IMR-90 (cell line): ENCODE measurements at regions not wholly inside any gene's neighbourhood (a gene's known extent, or its start where the extent isn't known, plus 50 kb on each side); places are given as distances from the start of the nearest gene placed in this dataset.

Source experiments
- ATAC-seq: fragments of 200-7000 bp; cut with Tn5 transposase; 2 replicates; pipeline ENCODE4 v1.9.1; 2020; ENCODE audit warnings: low read depth, mild to moderate bottlenecking, moderate library complexity
- BruUV-seq: library from RNA; stranded (reverse); fragments of 400-500 nt; replicated peaks from 2 replicates; lab custom pipeline; 2021; lab: Mats Ljungman, UMichigan
- CTCF ChIA-PET: fragments of 300-600 bp; formaldehyde crosslinking; extraction: SDS; loops from one replicate; lab custom pipeline; 2021; ENCODE audit warnings: antibody characterized with exemption; lab: Yijun Ruan, JAX
- POLR2A ChIA-PET: fragments of 300-600 bp; sonication (Branson Sonifier 250); formaldehyde crosslinking; loops from one replicate; lab custom pipeline; 2022; ENCODE audit warnings: antibody characterized with exemption; ENCODE audit not compliant: unreplicated experiment; lab: Charles Lee
- DNase-seq: peaks from one replicate; pipeline ENCODE4 v3.0.0; 2013
- H2AFZ ChIP-seq: replicated peaks from 2 replicates; pipeline ENCODE3; 2013; ENCODE audit warnings: low read length, mild to moderate bottlenecking; ENCODE audit not compliant: poor library complexity
- H2AK5ac ChIP-seq: 2 replicates; pipeline ENCODE4 v1.6.1; 2013; ENCODE audit warnings: low read depth, low read length, inconsistent platforms
- H2AK9ac ChIP-seq: replicated peaks from 2 replicates; pipeline ENCODE3; 2013; ENCODE audit warnings: mild to moderate bottlenecking, low read depth, low read length, moderate library complexity; ENCODE audit not compliant: poor library complexity
- H2BK120ac ChIP-seq: 2 replicates; pipeline ENCODE4 v1.6.1; 2013; ENCODE audit warnings: low read depth, low read length, inconsistent platforms
- H2BK15ac ChIP-seq: 3 replicates; pipeline ENCODE4 v1.6.1; 2013; ENCODE audit warnings: low read depth, low read length, inconsistent platforms
- H2BK20ac ChIP-seq: 2 replicates; pipeline ENCODE4 v1.6.1; 2013; ENCODE audit warnings: low read depth, mild to moderate bottlenecking, inconsistent platforms, low read length, moderate library complexity
- H2BK5ac ChIP-seq: 2 replicates; pipeline ENCODE4 v1.6.1; 2013; ENCODE audit warnings: mild to moderate bottlenecking, low read depth, low read length, inconsistent platforms; ENCODE audit not compliant: poor library complexity, severe bottlenecking
- H3K14ac ChIP-seq: replicated peaks from 2 replicates; pipeline ENCODE4 v1.6.1; 2013; ENCODE audit warnings: low read depth, low read length, inconsistent platforms
- H3K18ac ChIP-seq: 2 replicates; pipeline ENCODE4 v1.6.1; 2013; ENCODE audit warnings: low read depth, low read length, control low read depth
- H3K23ac ChIP-seq: 2 replicates; pipeline ENCODE4 v1.6.1; 2013; ENCODE audit warnings: low read depth, low read length, inconsistent platforms
- H3K27ac ChIP-seq: 2 replicates; pipeline ENCODE4 v1.5.1; 2013; ENCODE audit warnings: mild to moderate bottlenecking, control low read depth, low read length; ENCODE audit not compliant: insufficient read depth
- H3K27me3 ChIP-seq: 2 replicates; pipeline ENCODE4 v1.6.1; 2013; ENCODE audit warnings: low read length; ENCODE audit not compliant: control insufficient read depth, insufficient read depth
- H3K36me3 ChIP-seq: 2 replicates; pipeline ENCODE4 v1.6.1; 2013; ENCODE audit warnings: low read length, mixed read lengths; ENCODE audit not compliant: control insufficient read depth, insufficient read depth
- H3K4ac ChIP-seq: 2 replicates; pipeline ENCODE4 v1.6.1; 2013; ENCODE audit warnings: low read depth, low read length, inconsistent platforms
- H3K4me1 ChIP-seq: 2 replicates; pipeline ENCODE4 v1.6.1; 2013; ENCODE audit warnings: low read length, mixed read lengths; ENCODE audit not compliant: control insufficient read depth, insufficient read depth
- H3K4me2 ChIP-seq: 2 replicates; pipeline ENCODE4 v1.6.1; 2013; ENCODE audit warnings: low read depth, mild to moderate bottlenecking, control low read depth, low read length, moderate library complexity
- H3K4me3 ChIP-seq: 2 replicates; pipeline ENCODE4 v1.5.1; 2013; ENCODE audit warnings: low read depth, mild to moderate bottlenecking, control low read depth, low read length, moderate library complexity; ENCODE audit not compliant: insufficient read depth
- H3K56ac ChIP-seq: 2 replicates; pipeline ENCODE4 v1.6.1; 2013; ENCODE audit warnings: low read length, inconsistent platforms; ENCODE audit not compliant: insufficient read depth; ENCODE audit errors: extremely low read depth
- H3K79me1 ChIP-seq, 2 experiments: 2 replicates each; pipeline ENCODE4 v1.6.1; 2013; ENCODE audit warnings: low read length in 2 of 2, inconsistent platforms in 1 of 2, low read depth in 1 of 2
- H3K9ac ChIP-seq: 2 replicates; pipeline ENCODE4 v1.6.1; 2013; ENCODE audit warnings: low read depth, low read length, control low read depth
- H3K9me1 ChIP-seq: 2 replicates; pipeline ENCODE4 v1.6.1; 2013; ENCODE audit warnings: low read length, inconsistent platforms; ENCODE audit not compliant: insufficient read depth
- H3K9me3 ChIP-seq: 2 replicates; pipeline ENCODE4 v1.6.1; 2013; ENCODE audit warnings: low read length; ENCODE audit not compliant: control insufficient read depth, insufficient read depth
- H4K20me1 ChIP-seq: 2 replicates; pipeline ENCODE4 v1.6.1; 2013; ENCODE audit warnings: low read length, inconsistent platforms; ENCODE audit not compliant: insufficient read depth
- H4K5ac ChIP-seq: 2 replicates; pipeline ENCODE4 v1.6.1; 2013; ENCODE audit warnings: mild to moderate bottlenecking, low read depth, low read length, control low read depth
- H4K8ac ChIP-seq, 2 experiments: 2 replicates each; pipeline ENCODE4 v1.6.1; 2013; ENCODE audit warnings: low read depth in 2 of 2, low read length in 2 of 2, control low read depth in 1 of 2, inconsistent platforms in 1 of 2
- H4K91ac ChIP-seq: 2 replicates; pipeline ENCODE4 v1.6.1; 2013; ENCODE audit warnings: low read depth, low read length, inconsistent platforms; ENCODE audit not compliant: insufficient read depth
- BHLHE40 ChIP-seq: fragments of 150-350 bp; IDR thresholded peaks from 2 replicates; pipeline ENCODE4 v1.6.1; 2016; ENCODE audit warnings: mild to moderate bottlenecking, low read depth, low read length
- CHD1 ChIP-seq: IDR thresholded peaks from 2 replicates; pipeline ENCODE4 v1.6.1; 2012; ENCODE audit warnings: low read depth, low read length, improper control_type of control experiment
- MAFK ChIP-seq: IDR thresholded peaks from 2 replicates; pipeline ENCODE4 v1.6.1; 2012; ENCODE audit warnings: low read depth, low read length, improper control_type of control experiment
- NFE2L2 ChIP-seq: fragments of 150-350 bp; IDR thresholded peaks from 2 replicates; pipeline ENCODE4 v1.6.1; 2016; ENCODE audit warnings: low read depth, mild to moderate bottlenecking, low read length
- POLR2A ChIP-seq: IDR thresholded peaks from 2 replicates; pipeline ENCODE4 v1.6.1; 2012; ENCODE audit warnings: mild to moderate bottlenecking, low read depth, low read length
- RAD21 ChIP-seq: IDR thresholded peaks from 2 replicates; pipeline ENCODE4 v1.6.1; 2012; ENCODE audit warnings: low read length, improper control_type of control experiment
- RFX5 ChIP-seq: IDR thresholded peaks from 2 replicates; pipeline ENCODE4 v1.8.0; 2012; ENCODE audit warnings: low read depth, mild to moderate bottlenecking, low read length, moderate library complexity
- SMC3 ChIP-seq: fragments of 150-350 bp; IDR thresholded peaks from 2 replicates; pipeline ENCODE4 v1.6.1; 2016; ENCODE audit warnings: low read depth, mild to moderate bottlenecking, antibody characterized with exemption, low read length, moderate library complexity
- WGBS, 2 experiments: methylation state at CpG; one replicate each; pipeline versions ENCODE4 v1.1.5 to v1.1.7; 2013; ENCODE audit warnings: missing lambda C conversion rate in 2 of 2; ENCODE audit not compliant: insufficient read length in 1 of 2; ENCODE audit errors: extremely low coverage in 2 of 2; 5-methylcytosine and 5-hydroxymethylcytosine counted together
- dilution Hi-C: fragments of 300-500 bp; cut with HindIII; formaldehyde crosslinking; loops from one replicate; pipeline ENCODE4 v1.14.3; 2018; ENCODE audit warnings: low sequenced_read_pairs; ENCODE audit not compliant: unreplicated experiment
- in situ Hi-C: fragments of 300-500 bp; cut with MboI; formaldehyde crosslinking; loops from 3 replicates; pipeline ENCODE4 v1.14.3; 2019; ENCODE audit warnings: low sequenced_read_pairs, inconsistent platforms, mixed read lengths
- intact Hi-C: fragments of 100-400 bp; cut with micrococcal nuclease; formaldehyde crosslinking; loops from 2 replicates; pipeline ENCODE4 v1.10.0; 2022
- TF ChIP-seq, protein P1 (sequence below): fragments of 150-350 bp; IDR thresholded peaks from 2 replicates; pipeline ENCODE4 v1.6.1; 2017; ENCODE audit warnings: mild to moderate bottlenecking, antibody characterized with exemption, low read length, low read depth
- TF ChIP-seq, protein P2 (sequence below): conservative IDR thresholded peaks from 2 replicates; pipeline ENCODE4 v1.5.1; 2012; ENCODE audit warnings: mild to moderate bottlenecking, low read depth, low read length, improper control_type of control experiment

DNA sequence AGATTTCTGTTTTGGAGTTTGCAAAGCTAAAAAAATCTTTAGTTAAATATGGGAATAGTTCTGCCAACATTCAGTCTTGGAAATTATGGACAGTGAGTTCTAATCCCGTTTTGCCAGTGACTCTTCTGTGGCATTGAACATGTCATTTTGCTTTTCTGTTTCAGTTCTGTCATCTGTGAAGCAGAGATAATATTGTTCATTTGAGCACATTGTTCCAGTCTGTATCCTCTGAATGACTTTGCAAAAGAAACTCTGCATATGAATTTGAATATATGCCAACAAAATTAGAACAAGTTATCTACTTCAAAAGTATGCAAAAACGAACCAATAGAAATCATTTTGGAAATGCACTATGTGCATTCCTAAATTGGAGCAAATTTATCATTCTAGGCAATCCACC is 746.0 kb upstream of the POT1 start:
- no peak overlapping the region for H3K27ac ChIP-seq
- H3K4ac ChIP-seq, result no peak overlapping the region
- intact Hi-C loops, result no loop called here
- no peaks in the 10 kb centered on the region for H3K36me3 ChIP-seq
- H2BK5ac ChIP-seq, result no peak overlapping the region
- no peaks in the 10 kb centered on the region for H3K27me3 ChIP-seq
- no TSS peak for BruUV-seq
- H3K79me1 ChIP-seq, result no peaks in the 10 kb centered on the region
- no peak overlapping the region for H2BK15ac ChIP-seq
- POLR2A ChIA-PET, result no interaction called here
- no peak overlapping the region for H4K91ac ChIP-seq
- no CpG with 5 or more reads among the region's 2 CpGs for WGBS, 2 experiments
- ATAC-seq (no peak), DNase-seq (no peak)
- H3K9me3 ChIP-seq, result peaks cover 2% of the 10 kb centered on the region; the same call in 1 of the 2 replicates
- CTCF ChIA-PET, result no interaction called here
- no peak overlapping the region for H3K18ac ChIP-seq
- no peak overlapping the region for H3K56ac ChIP-seq
- H3K4me1 ChIP-seq, result no peaks in the 10 kb centered on the region
- H2AFZ ChIP-seq, result no peak overlapping the region
- no peak overlapping the region for H2AK9ac ChIP-seq
- no peak overlapping the region for H3K9ac ChIP-seq
- TF ChIP-seq POLR2A (no peak), SMC3 (no peak), NFE2L2 (no peak), MAFK (no peak), RFX5 (no peak), BHLHE40 (no peak), RAD21 (no peak), CHD1 (no peak)
- TF ChIP-seq, protein P1, sequence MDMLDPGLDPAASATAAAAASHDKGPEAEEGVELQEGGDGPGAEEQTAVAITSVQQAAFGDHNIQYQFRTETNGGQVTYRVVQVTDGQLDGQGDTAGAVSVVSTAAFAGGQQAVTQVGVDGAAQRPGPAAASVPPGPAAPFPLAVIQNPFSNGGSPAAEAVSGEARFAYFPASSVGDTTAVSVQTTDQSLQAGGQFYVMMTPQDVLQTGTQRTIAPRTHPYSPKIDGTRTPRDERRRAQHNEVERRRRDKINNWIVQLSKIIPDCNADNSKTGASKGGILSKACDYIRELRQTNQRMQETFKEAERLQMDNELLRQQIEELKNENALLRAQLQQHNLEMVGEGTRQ, result no peak
- TF ChIP-seq, protein P2, sequence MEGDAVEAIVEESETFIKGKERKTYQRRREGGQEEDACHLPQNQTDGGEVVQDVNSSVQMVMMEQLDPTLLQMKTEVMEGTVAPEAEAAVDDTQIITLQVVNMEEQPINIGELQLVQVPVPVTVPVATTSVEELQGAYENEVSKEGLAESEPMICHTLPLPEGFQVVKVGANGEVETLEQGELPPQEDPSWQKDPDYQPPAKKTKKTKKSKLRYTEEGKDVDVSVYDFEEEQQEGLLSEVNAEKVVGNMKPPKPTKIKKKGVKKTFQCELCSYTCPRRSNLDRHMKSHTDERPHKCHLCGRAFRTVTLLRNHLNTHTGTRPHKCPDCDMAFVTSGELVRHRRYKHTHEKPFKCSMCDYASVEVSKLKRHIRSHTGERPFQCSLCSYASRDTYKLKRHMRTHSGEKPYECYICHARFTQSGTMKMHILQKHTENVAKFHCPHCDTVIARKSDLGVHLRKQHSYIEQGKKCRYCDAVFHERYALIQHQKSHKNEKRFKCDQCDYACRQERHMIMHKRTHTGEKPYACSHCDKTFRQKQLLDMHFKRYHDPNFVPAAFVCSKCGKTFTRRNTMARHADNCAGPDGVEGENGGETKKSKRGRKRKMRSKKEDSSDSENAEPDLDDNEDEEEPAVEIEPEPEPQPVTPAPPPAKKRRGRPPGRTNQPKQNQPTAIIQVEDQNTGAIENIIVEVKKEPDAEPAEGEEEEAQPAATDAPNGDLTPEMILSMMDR, result no peak
- H3K9me1 ChIP-seq, result no peaks in the 10 kb centered on the region
- H4K5ac ChIP-seq, result no peak overlapping the region
- H2BK120ac ChIP-seq, result no peak overlapping the region
- H2BK20ac ChIP-seq, result no peak overlapping the region
- H3K14ac ChIP-seq, result no peak overlapping the region
- in situ Hi-C loops, result no loop called here
- no peak overlapping the region for H4K8ac ChIP-seq
- H3K4me3 ChIP-seq, result no peak overlapping the region
- dilution Hi-C loops, result no loop called here
- no peak overlapping the region for H3K4me2 ChIP-seq
- H3K23ac ChIP-seq, result no peak overlapping the region
- no peaks in the 10 kb centered on the region for H4K20me1 ChIP-seq
- H2AK5ac ChIP-seq, result no peak overlapping the region
